Activated naive CD8-positive, alpha-beta T cell treated with anti-CD3 and anti-CD28 coated beads, Interleukin-2, amount 50 U/mL, for 24 hours (primary cell): ENCODE measurements at regions not wholly inside any gene's neighbourhood (a gene's known extent, or its start where the extent isn't known, plus 50 kb on each side); places are given as distances from the start of the nearest gene placed in this dataset.

Source experiments
- ATAC-seq: fragments of 150-1000 bp; cut with Tn5 transposase; one replicate; pipeline ENCODE4 v1.10.0; 2021
- DNase-seq: peaks from one replicate; pipeline ENCODE4 v3.0.0; 2021
- H3K27ac Mint-ChIP-seq: one replicate; pipeline ENCODE4 v1.8.0; 2021; ENCODE audit warnings: mild to moderate bottlenecking, mixed read lengths
- H3K27me3 Mint-ChIP-seq: one replicate; pipeline ENCODE4 v1.8.0; 2021; ENCODE audit warnings: mixed read lengths
- H3K36me3 Mint-ChIP-seq: one replicate; pipeline ENCODE4 v1.8.0; 2021; ENCODE audit warnings: low read depth, mixed read lengths
- H3K4me1 Mint-ChIP-seq: one replicate; pipeline ENCODE4 v1.8.0; 2021; ENCODE audit warnings: mixed read lengths
- H3K4me3 Mint-ChIP-seq: one replicate; pipeline ENCODE4 v1.8.0; 2021; ENCODE audit warnings: mild to moderate bottlenecking, moderate library complexity, mixed read lengths
- H3K9me3 Mint-ChIP-seq: one replicate; pipeline ENCODE4 v1.8.0; 2021; ENCODE audit warnings: mixed read lengths

- Mint-ChIP-seq H3K4me3 (no peak overlapping the region), H3K27ac (no peak overlapping the region), H3K36me3 (no peaks in the 10 kb centered on the region), H3K9me3 (no peaks in the 10 kb centered on the region), H3K27me3 (no peaks in the 10 kb centered on the region), H3K4me1 (no peaks in the 10 kb centered on the region)
- DNase-seq (no peak), ATAC-seq (no peak)
Measured at GRCh38 chr18:71902482-71902881, 641.7 kb downstream of the CBLN2 start.

- no peak for DNase-seq
- Mint-ChIP-seq H3K36me3 (no peaks in the 10 kb centered on the region), H3K4me1 (no peaks in the 10 kb centered on the region), H3K4me3 (no peak overlapping the region), H3K27me3 (no peaks in the 10 kb centered on the region), H3K9me3 (no peaks in the 10 kb centered on the region), H3K27ac (no peak overlapping the region)
- no peak for ATAC-seq
Measured at GRCh38 chr18:71899707-71900472, 644.3 kb downstream of the CBLN2 start.

GRCh38 chr18:71899183-71899582 lies 645.0 kb downstream of the CBLN2 start:
- no peaks in the 10 kb centered on the region for H3K27me3 Mint-ChIP-seq
- H3K4me3 Mint-ChIP-seq = no peak overlapping the region
- no peak overlapping the region for H3K27ac Mint-ChIP-seq
- H3K9me3 Mint-ChIP-seq = no peaks in the 10 kb centered on the region
- H3K4me1 Mint-ChIP-seq = no peaks in the 10 kb centered on the region
- no peak for DNase-seq
- ATAC-seq = no peak
- no peaks in the 10 kb centered on the region for H3K36me3 Mint-ChIP-seq

- Mint-ChIP-seq H3K4me1 (no peaks in the 10 kb centered on the region), H3K4me3 (no peak overlapping the region), H3K27me3 (no peaks in the 10 kb centered on the region), H3K36me3 (no peaks in the 10 kb centered on the region), H3K27ac (no peak overlapping the region), H3K9me3 (no peaks in the 10 kb centered on the region)
- ATAC-seq (no peak), DNase-seq (no peak)
Measured at GRCh38 chr18:71887509-71887908, 656.6 kb downstream of the CBLN2 start.

GRCh38 chr18:71878226-71878625 lies 665.9 kb downstream of the CBLN2 start:
- ATAC-seq (no peak), DNase-seq (no peak)
- Mint-ChIP-seq H3K9me3 (no peaks in the 10 kb centered on the region), H3K4me3 (no peak overlapping the region), H3K27me3 (no peaks in the 10 kb centered on the region), H3K27ac (no peak overlapping the region), H3K4me1 (no peaks in the 10 kb centered on the region), H3K36me3 (no peaks in the 10 kb centered on the region)

GRCh38 chr18:71873695-71874094 lies 670.4 kb downstream of the CBLN2 start:
- Mint-ChIP-seq H3K4me3 (no peak overlapping the region), H3K9me3 (no peaks in the 10 kb centered on the region), H3K4me1 (no peaks in the 10 kb centered on the region), H3K27ac (no peak overlapping the region), H3K36me3 (no peaks in the 10 kb centered on the region), H3K27me3 (no peaks in the 10 kb centered on the region)
- ATAC-seq = no peak
- no peak for DNase-seq

GRCh38 chr18:71865888-71866287 lies 678.3 kb downstream of the CBLN2 start:
- Mint-ChIP-seq H3K4me3 (no peak overlapping the region), H3K9me3 (no peaks in the 10 kb centered on the region), H3K36me3 (no peaks in the 10 kb centered on the region), H3K27ac (no peak overlapping the region), H3K27me3 (no peaks in the 10 kb centered on the region), H3K4me1 (no peaks in the 10 kb centered on the region)
- DNase-seq (no peak), ATAC-seq (no peak)

- no peaks in the 10 kb centered on the region for H3K27me3 Mint-ChIP-seq
- H3K36me3 Mint-ChIP-seq = no peaks in the 10 kb centered on the region
- no peaks in the 10 kb centered on the region for H3K4me1 Mint-ChIP-seq
- no peak overlapping the region for H3K4me3 Mint-ChIP-seq
- DNase-seq (no peak), ATAC-seq (no peak)
- peaks cover 31% of the 10 kb centered on the region for H3K9me3 Mint-ChIP-seq
- no peak overlapping the region for H3K27ac Mint-ChIP-seq
Measured at GRCh38 chr18:71850602-71851001, 693.5 kb downstream of the CBLN2 start.

GRCh38 chr18:71849407-71849806 lies 694.7 kb downstream of the CBLN2 start:
- no peak for ATAC-seq
- no peak overlapping the region for H3K4me3 Mint-ChIP-seq
- H3K27ac Mint-ChIP-seq = no peak overlapping the region
- H3K4me1 Mint-ChIP-seq = no peaks in the 10 kb centered on the region
- DNase-seq = no peak
- H3K9me3 Mint-ChIP-seq = peaks cover 31% of the 10 kb centered on the region
- H3K27me3 Mint-ChIP-seq = no peaks in the 10 kb centered on the region
- H3K36me3 Mint-ChIP-seq = no peaks in the 10 kb centered on the region

GRCh38 chr18:71846716-71847115 lies 697.4 kb downstream of the CBLN2 start:
- Mint-ChIP-seq H3K36me3 (no peaks in the 10 kb centered on the region), H3K4me1 (no peaks in the 10 kb centered on the region), H3K9me3 (peaks cover 31% of the 10 kb centered on the region), H3K4me3 (no peak overlapping the region), H3K27me3 (no peaks in the 10 kb centered on the region), H3K27ac (no peak overlapping the region)
- DNase-seq (no peak), ATAC-seq (no peak)

- DNase-seq (no peak), ATAC-seq (no peak)
- H3K4me3 Mint-ChIP-seq = no peak overlapping the region
- no peak overlapping the region for H3K27ac Mint-ChIP-seq
- no peaks in the 10 kb centered on the region for H3K27me3 Mint-ChIP-seq
- no peaks in the 10 kb centered on the region for H3K36me3 Mint-ChIP-seq
- H3K9me3 Mint-ChIP-seq = peaks cover 20% of the 10 kb centered on the region
- H3K4me1 Mint-ChIP-seq = no peaks in the 10 kb centered on the region
Measured at GRCh38 chr18:71844814-71845213, 699.3 kb downstream of the CBLN2 start.

GRCh38 chr18:71842666-71843065 lies 701.5 kb downstream of the CBLN2 start:
- Mint-ChIP-seq H3K36me3 (no peaks in the 10 kb centered on the region), H3K4me1 (no peaks in the 10 kb centered on the region), H3K4me3 (no peak overlapping the region), H3K9me3 (peaks cover 11% of the 10 kb centered on the region), H3K27me3 (no peaks in the 10 kb centered on the region), H3K27ac (no peak overlapping the region)
- DNase-seq (no peak), ATAC-seq (no peak)

- Mint-ChIP-seq H3K4me1 (no peaks in the 10 kb centered on the region), H3K9me3 (no peaks in the 10 kb centered on the region), H3K4me3 (no peak overlapping the region), H3K27ac (no peak overlapping the region), H3K36me3 (no peaks in the 10 kb centered on the region), H3K27me3 (no peaks in the 10 kb centered on the region)
- DNase-seq = no peak
- ATAC-seq = no peak
Measured at GRCh38 chr18:71837547-71837946, 706.6 kb downstream of the CBLN2 start.

GRCh38 chr18:71832946-71833617 lies 711.1 kb downstream of the CBLN2 start:
- H3K36me3 Mint-ChIP-seq = no peaks in the 10 kb centered on the region
- no peak overlapping the region for H3K4me3 Mint-ChIP-seq
- no peak for DNase-seq
- H3K4me1 Mint-ChIP-seq = no peaks in the 10 kb centered on the region
- ATAC-seq = no peak
- no peaks in the 10 kb centered on the region for H3K9me3 Mint-ChIP-seq
- no peak overlapping the region for H3K27ac Mint-ChIP-seq
- H3K27me3 Mint-ChIP-seq = no peaks in the 10 kb centered on the region

- Mint-ChIP-seq H3K36me3 (no peaks in the 10 kb centered on the region), H3K27me3 (no peaks in the 10 kb centered on the region), H3K4me3 (no peak overlapping the region), H3K4me1 (no peaks in the 10 kb centered on the region), H3K9me3 (no peaks in the 10 kb centered on the region), H3K27ac (no peak overlapping the region)
- DNase-seq = no peak
- ATAC-seq = no peak
Measured at GRCh38 chr18:71831039-71831438, 713.1 kb downstream of the CBLN2 start.
